Smooth muscle cell of the brain vasculature (primary cell): ENCODE measurements at regions not wholly inside any gene's neighbourhood (a gene's known extent, or its start where the extent isn't known, plus 50 kb on each side); places are given as distances from the start of the nearest gene placed in this dataset.

Experiments
- DNase-seq: peaks from one replicate; pipeline ENCODE4 v3.0.0-alpha.2; 2012; ENCODE audit warnings: low read depth, low spot score

DNA sequence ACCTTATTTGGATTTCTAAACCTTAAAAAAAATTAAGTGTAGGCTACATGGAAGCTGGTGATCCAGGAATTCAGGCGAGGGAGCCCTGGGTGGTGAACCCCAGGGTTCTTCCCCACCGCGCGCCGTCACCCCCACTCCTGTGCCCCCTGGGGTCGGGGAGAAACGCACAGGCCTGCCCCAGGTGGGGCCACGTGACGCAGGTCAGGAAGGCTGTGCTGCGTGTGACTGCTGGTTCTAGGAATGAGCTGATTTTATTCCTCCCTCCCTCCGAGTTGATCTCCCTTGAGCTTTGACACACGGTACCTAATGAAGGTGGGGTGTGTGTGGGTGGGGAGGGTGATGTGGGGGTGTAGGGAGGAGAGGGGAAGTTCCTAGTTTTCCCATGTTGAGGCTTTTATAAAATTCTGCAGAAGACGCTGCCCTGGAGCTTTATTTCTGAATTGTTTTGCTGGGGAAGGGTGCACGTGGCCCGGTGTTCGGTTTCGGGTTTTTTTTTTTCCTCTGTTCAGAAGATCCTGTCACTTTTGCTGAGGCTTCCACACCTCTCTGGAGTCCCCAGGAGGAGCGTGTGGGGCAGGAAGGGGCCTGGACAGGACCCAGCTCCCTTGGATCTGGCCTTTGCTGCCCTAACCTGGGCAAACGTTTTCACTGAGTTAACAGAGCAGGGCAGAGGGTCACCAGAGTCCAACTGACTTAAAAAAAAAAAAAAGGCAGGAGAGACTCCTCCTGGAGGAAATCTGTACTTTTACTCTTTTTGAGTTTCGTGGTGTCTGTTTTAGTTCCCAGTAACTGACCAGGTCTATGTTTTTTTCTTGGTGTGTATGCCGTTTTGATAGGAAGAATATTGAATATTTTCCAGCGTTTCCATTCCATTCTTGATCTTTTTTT, 55.8 kb upstream of the GSE1 start:
- DNase-seq, result no peak

DNA sequence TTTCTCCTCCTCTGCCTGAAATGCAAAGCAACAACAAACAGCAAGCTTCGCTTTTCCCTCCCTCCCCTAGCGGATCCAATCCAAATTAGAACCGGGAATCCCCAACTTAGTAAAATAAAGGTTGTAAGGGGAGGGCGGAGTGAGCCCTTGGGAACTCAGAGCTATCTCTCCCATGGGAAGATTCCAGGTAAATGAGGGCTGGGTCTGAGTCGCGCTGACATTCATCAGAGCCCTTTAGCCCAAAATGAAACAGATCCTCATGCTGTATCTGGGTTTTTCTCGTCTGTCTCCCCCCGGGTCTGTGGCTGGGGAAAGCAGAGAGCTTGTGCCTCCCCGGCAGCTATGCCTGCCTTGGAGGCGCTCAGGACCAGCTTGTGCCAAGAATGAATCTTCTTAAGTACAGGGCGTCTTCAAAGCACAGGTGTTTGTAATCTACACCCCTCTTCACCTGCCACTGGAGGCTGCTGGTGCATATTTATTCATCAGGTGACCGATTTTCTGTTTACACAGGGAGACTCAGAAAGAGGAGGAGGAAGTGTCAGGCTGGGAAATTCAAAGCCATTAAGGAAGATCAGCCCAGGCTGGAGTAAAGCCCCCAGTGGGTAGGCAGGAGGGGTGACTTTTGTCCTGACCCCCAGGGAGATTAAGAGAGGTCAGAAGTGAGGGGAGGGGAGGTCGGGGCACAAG, 55.0 kb upstream of the GSE1 start:
- DNase-seq, result no peak

DNA sequence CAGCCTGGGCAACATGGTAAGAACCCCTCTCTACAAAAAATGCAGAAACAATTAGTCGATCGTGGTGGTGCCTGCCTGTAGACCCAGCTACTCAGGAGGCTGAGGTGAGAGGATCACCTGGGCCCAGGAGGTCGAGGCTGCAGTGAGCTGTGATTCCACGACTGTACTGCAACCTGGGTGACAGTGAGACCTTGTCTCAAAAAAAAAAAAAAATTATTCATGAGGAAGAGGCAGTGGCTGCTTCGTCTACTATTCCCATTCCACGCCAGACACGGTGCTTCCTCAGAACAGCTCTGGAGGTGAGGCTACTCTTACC, 52.2 kb upstream of the GSE1 start:
- DNase-seq, result no peak

DNA sequence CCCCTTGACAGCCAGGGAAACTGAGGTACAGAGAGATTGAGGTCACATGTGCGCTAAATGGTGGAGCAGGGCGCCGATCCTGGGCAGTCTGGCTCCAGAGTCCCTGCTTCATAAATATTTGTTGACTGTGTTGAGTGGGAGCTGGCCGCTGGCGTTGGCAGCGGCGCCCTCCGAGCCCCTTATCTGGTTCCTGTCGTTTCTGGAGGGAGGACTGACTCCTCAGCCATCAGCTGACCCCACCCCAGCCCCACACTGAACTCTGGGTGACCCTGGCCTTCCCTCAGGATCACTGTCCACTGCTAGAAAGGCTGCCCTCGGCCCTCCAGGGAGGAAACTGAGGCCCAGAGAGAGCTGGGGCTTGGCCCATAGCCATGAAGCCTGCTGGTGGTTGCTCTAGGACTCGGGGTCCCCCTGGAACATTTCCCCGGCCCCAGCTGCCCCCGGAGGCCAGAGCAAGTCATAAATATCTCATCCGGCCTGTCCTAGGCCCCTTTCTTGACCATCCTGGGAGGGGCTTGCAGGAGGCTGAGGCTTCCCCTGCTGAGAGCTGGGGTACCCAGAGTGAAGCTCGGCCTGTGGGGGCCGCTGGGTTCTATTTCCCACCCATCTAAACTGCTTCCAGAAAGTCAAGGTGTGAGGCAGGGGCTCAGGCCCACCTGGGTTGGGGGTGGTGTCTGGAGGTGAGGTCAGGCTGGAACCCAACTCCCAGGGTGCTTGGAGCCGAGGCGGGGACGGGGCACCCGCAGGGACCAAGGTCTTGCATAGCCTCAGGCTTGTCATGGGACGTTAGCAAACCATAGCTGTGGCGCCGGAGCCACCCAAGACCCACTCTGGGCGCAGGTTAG, 51.7 kb upstream of the GSE1 start:
- DNase-seq, result no peak

DNA sequence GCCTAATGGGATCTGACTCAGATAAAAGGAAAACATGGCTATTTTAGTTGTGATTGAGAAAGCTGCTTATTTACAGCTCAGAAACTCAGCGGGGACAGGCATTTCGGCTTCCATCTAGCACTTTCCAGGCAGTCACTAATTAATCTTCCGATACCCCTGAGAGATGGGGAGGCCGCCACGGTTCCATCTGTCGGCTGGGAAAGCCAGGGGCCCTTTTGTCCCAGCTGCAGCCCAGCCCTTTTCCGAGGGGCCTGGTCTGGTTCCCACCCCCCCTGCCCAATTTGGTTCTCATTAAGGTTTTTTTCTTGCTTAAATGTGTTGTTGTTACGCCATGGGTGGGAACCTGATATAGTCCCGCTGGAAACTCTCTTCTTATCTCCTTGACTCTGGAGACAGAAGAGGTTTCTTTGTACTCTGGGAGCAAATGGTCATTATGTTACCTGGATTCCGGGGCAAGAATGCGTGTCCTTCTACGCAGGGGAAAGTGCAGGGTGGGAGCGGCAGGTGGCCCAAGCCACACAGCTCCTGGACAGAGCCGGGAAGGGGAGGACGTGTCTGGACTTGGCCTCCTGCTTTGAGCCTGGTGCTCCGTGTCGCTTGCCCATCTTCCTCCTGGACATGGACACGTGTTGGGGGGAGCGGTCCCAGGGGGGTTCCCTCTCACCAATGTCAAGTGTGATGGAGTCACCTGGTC, 50.9 kb upstream of the GSE1 start:
- no peak for DNase-seq

DNA sequence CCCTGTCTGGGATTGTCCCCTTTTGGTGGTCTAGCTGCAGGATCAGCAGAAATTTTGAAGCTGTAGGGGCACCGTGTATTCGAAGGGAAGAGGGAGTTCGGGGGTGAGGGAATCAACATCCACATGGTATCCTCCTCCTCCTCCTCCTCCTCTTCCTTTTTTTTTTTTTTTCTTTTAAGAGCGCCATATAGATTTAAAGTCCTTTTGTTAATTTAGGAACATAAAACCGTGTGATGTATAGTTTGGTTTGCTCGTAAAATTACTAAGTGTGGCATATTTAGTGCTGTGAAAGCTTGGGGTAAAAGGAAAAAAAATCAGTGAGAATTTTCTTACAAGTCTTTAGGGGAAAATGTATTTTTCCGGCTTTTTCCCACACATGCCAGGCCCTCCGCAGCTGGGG, 50.1 kb upstream of the GSE1 start:
- DNase-seq, result no peak
